Vagina (tissue), 2 donors: ENCODE measurements at regions not wholly inside any gene's neighbourhood (a gene's known extent, or its start where the extent isn't known, plus 50 kb on each side); places are given as distances from the start of the nearest gene placed in this dataset.

Experiments used
- CTCF ChIP-seq, 3 experiments: fragments of 450-650 bp in 2 of 3; fragments of 200-600 bp in 1 of 3; sonication (generic) in 1 of 3; IDR thresholded peaks; one replicate each; pipeline ENCODE4 v1.5.1; 2017 to 2019; ENCODE audit warnings: antibody characterized with exemption in 3 of 3, mild to moderate bottlenecking in 2 of 3, moderate library complexity in 2 of 3
- POLR2A ChIP-seq, 2 donors: fragments of 450-650 bp; IDR thresholded peaks; one replicate each; pipeline ENCODE4 v1.6.1; 2017; ENCODE audit warnings: antibody characterized with exemption in 2 of 2, mild to moderate bottlenecking in 2 of 2, moderate library complexity in 2 of 2
- POLR2AphosphoS5 ChIP-seq, 2 donors: sonication (generic); formaldehyde crosslinking; IDR thresholded peaks; one replicate each; pipeline ENCODE4 v1.9.0; 2017; ENCODE audit warnings: antibody characterized with exemption in 2 of 2, mild to moderate bottlenecking in 2 of 2, low read depth in 1 of 2; ENCODE audit not compliant: insufficient read depth in 1 of 2

GRCh38 chr12:132436791-132437251 lies 53.1 kb upstream of the FBRSL1 start:
- TF ChIP-seq CTCF (IDR thresholded peaks at IDR 0.05) (no peak), POLR2A (IDR thresholded peaks at IDR 0.05) (no peak), POLR2AphosphoS5 (IDR thresholded peaks at IDR 0.05; ENCODE audit: insufficient read depth in 1 of 2, low read depth in 1 of 2) (no peak)
